NCI-H2029 treated with DMSO at 0.1 percent for 48 hours (cell line): ENCODE measurements at regions not wholly inside any gene's neighbourhood (a gene's known extent, or its start where the extent isn't known, plus 50 kb on each side); places are given as distances from the start of the nearest gene placed in this dataset.

Experiments used
- DNase-seq: peaks from one replicate; lab custom pipeline; 2025; lab: John Stamatoyannopoulos, UW

DNA sequence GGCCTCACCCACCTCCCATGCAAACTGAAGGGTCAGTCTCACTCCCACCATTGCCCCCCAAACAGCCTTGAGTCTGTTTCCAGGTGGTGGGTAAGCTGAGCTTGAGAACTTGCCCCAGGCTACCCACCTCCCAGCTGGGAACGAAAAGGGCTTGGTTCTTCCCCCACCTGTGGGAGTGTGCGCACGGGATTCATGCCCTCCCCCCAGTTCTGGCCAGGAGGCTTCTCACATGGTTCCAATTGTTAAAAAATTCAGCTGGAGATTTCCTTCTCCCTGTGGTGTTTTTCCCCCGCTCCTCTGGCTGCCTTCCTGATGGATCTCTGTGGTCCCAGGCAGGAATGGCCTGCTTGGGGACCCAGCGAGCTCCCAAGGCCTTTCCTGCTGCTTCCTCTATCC, 81.8 kb upstream of the C21orf91 start:
- DNase-seq, result no peak

DNA sequence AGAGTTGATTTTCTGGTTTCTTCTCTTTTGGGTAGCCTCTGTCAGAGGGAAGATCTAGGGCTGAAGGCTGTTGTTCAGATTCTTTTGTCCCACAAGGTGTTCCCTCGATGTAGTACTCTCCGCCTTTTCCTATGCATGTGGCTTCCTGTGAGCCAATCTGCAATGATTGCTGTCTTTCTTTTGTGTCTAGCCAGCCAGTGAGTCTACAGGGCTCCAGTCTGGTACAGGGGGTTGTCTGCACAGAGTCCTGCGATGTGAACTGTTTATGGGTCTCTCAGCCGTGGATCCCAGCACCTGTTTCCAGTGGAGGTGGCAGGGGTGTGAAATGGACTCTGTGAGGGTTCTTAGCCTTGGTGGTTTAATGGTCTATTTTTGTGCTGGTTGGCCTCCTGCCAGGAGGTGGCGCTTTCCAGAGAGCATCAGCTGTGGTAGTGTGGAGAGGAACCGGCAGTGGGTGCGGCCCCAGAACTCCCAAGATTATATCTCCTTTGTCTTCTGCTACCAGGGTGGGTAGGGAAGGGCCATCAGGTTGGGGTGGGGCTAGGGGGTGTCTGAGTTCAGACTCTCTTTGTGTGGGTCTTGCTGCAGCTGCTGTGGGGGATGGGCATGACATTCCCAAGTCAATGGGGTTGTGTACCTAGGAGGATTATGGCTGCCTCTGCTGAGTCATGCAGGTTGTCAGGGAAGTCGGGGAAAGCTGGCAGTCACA, 81.3 kb upstream of the C21orf91 start:
- DNase-seq, result no peak

DNA sequence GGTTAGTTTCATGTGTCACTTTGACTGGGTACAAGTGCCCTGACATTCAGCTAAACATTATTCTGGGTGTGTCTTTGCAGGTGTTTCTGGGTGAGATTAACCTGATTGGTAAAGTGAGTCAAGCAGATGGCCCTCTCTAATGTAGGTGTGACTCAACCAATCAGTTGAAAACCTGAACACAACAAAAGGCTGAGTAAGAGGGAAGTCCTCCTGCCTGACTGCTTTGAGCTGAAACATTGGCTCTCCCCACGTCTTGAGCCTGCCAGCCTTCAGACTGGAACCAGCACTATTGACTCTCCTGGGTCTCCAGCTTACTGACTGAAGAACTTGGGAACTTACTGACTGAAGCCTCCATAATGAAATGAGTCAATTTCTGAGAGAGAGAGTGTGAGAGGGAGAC, 70.0 kb upstream of the C21orf91 start:
- no peak for DNase-seq

DNA sequence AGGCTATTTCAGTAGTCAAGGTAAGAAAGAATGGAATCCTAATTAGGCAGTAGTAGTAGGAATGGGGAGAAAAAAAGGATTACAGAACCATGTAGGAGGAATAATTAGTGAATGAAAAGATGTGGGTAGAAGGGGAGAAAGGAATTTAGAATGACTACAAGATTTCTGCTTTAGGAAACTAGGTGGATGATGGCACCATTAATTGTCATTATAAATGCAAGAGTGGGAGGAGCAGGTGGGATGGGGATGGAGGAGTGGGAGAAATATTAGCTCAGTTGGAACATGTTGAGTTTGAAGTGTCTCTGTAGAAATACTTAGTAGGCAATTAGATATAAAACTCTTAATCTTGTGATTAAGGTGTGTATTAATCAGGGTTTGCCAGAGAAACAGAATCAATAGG, 50.0 kb upstream of the C21orf91 start:
- no peak for DNase-seq
